CD8-positive, alpha-beta memory T cell (primary cell): ENCODE measurements at regions not wholly inside any gene's neighbourhood (a gene's known extent, or its start where the extent isn't known, plus 50 kb on each side); places are given as distances from the start of the nearest gene placed in this dataset.
"Not testable (repeated sequence)": the region's sequence is repeated elsewhere in the genome, so short reads cannot be mapped to it uniquely, and the experiment has no call there.

Source experiments
- CTCF ChIA-PET: fragments of 350-600 bp; sonication (Branson Sonifier 250); formaldehyde crosslinking; loops from one replicate; lab custom pipeline; 2021; ENCODE audit warnings: antibody characterized with exemption; lab: Charles Lee
- POLR2A ChIA-PET: fragments of 350-600 bp; sonication (Branson Sonifier 250); formaldehyde crosslinking; loops from one replicate; lab custom pipeline; 2021; ENCODE audit warnings: antibody characterized with exemption; lab: Charles Lee
- DNase-seq, 5 donors: peaks; one replicate each; pipeline versions ENCODE4 v3.0.0 to v3.0.0-alpha.2; 2020 to 2022; ENCODE audit warnings: mixed read lengths in 1 of 5
- H3K27ac ChIP-seq: one replicate; pipeline ENCODE4 v1.7.0; 2013; ENCODE audit warnings: low read depth, mild to moderate bottlenecking, low read length, moderate library complexity
- H3K27me3 ChIP-seq: 2 replicates; pipeline ENCODE4 v1.7.0; 2013; ENCODE audit warnings: low read length, mild to moderate bottlenecking; ENCODE audit not compliant: insufficient read depth, poor library complexity, severe bottlenecking
- H3K36me3 ChIP-seq: 2 replicates; pipeline ENCODE4 v1.7.0; 2013; ENCODE audit warnings: mild to moderate bottlenecking, low read length, moderate library complexity; ENCODE audit not compliant: insufficient read depth
- H3K4me1 ChIP-seq: 2 replicates; pipeline ENCODE4 v1.7.0; 2013; ENCODE audit warnings: mild to moderate bottlenecking, low read length, moderate library complexity; ENCODE audit not compliant: insufficient read depth
- H3K4me3 ChIP-seq: 2 replicates; pipeline ENCODE4 v1.7.0; 2013; ENCODE audit warnings: mild to moderate bottlenecking, low read length
- H3K9me3 ChIP-seq: 2 replicates; pipeline ENCODE4 v1.7.0; 2013; ENCODE audit warnings: mild to moderate bottlenecking, low read length
- H3K27ac Mint-ChIP-seq, 8 donors: one replicate each; pipeline ENCODE4 v1.8.0; 2020 to 2021; ENCODE audit warnings: mixed read lengths in 8 of 8, mild to moderate bottlenecking in 6 of 8, inconsistent platforms in 3 of 8, moderate library complexity in 3 of 8
- H3K27me3 Mint-ChIP-seq, 2 donors: one replicate each; pipeline ENCODE4 v1.8.0; 2020 to 2021; ENCODE audit warnings: mixed read lengths in 2 of 2, mild to moderate bottlenecking in 1 of 2, moderate library complexity in 1 of 2
- H3K36me3 Mint-ChIP-seq, 3 donors: one replicate each; pipeline ENCODE4 v1.8.0; 2020 to 2021; ENCODE audit warnings: mixed read lengths in 3 of 3, inconsistent platforms in 1 of 3, mild to moderate bottlenecking in 1 of 3
- H3K4me1 Mint-ChIP-seq, 3 donors: one replicate each; pipeline ENCODE4 v1.8.0; 2020 to 2021; ENCODE audit warnings: mixed read lengths in 3 of 3, inconsistent platforms in 1 of 3, mild to moderate bottlenecking in 1 of 3
- H3K4me3 Mint-ChIP-seq, 7 donors: one replicate each; pipeline ENCODE4 v1.8.0; 2020 to 2021; ENCODE audit warnings: mixed read lengths in 7 of 7, mild to moderate bottlenecking in 6 of 7, moderate library complexity in 4 of 7, inconsistent platforms in 2 of 7
- H3K9me3 Mint-ChIP-seq, 5 donors: one replicate each; pipeline ENCODE4 v1.8.0; 2020 to 2022; ENCODE audit warnings: mixed read lengths in 5 of 5, mild to moderate bottlenecking in 3 of 5, moderate library complexity in 2 of 5, inconsistent platforms in 1 of 5

DNA sequence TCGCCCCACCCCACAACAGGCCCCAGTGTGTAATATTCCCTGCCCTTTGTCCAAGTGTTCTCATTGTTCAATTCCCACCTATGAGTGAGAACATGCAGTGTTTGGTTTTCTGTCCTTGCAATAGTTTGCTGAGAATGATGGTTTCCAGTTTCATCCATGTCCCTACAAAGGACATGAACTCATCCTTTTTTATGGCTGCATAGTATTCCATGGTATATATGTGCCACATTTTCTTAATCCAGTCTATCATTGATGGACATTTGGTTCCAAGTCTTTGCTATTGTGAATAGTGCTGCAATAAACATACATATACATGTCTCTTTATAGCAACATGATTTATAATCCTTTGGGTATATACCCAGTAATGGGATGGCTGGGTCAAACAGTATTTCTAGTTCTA is 132.7 kb downstream of the SNX10 start:
- H3K9me3 ChIP-seq, H3K4me1 Mint-ChIP-seq, H3K4me1 ChIP-seq, H3K36me3 ChIP-seq, H3K36me3 Mint-ChIP-seq, H3K27ac ChIP-seq, POLR2A ChIA-PET, H3K27ac Mint-ChIP-seq, H3K9me3 Mint-ChIP-seq, H3K4me3 Mint-ChIP-seq, H3K27me3 ChIP-seq, CTCF ChIA-PET, H3K4me3 ChIP-seq, DNase-seq: not testable (repeated sequence)
- H3K27me3 Mint-ChIP-seq = peaks cover 10 to 30% of the 10 kb centered on the region in 2 donors

DNA sequence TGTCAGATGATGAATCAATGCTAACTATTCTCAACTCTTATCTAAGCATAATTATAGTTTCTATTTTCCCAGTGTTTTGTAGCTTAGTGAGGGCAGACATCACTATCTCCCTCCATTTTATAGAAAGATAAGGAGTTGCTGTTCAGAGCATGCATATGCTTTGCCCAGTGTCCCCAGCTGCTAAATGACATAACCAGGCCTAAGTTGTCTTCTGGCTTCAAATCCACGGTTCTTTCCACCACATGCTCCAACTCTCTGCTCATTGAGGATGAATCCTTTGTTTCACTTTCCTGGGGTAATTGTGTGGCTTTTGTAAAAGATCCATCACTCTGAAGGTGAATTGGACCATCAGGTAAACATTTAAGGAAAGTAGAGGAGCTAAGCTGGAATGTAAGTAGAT is 134.0 kb downstream of the SNX10 start:
- no peak for DNase-seq
- Histone ChIP-seq H3K4me1 (no peaks in the 10 kb centered on the region), H3K9me3 (no peaks in the 10 kb centered on the region), H3K27ac (no peak overlapping the region), H3K27me3 (no peaks in the 10 kb centered on the region), H3K4me3 (no peak overlapping the region), H3K36me3 (no peaks in the 10 kb centered on the region)
- no peaks in the 10 kb centered on the region for H3K36me3 Mint-ChIP-seq
- peaks cover 0 to 8% (median 0%) of the 10 kb centered on the region in 5 donors for H3K9me3 Mint-ChIP-seq
- H3K27ac Mint-ChIP-seq = no peak overlapping the region
- H3K4me1 Mint-ChIP-seq = no peaks in the 10 kb centered on the region
- H3K27me3 Mint-ChIP-seq = peaks cover 10 to 35% of the 10 kb centered on the region in 2 donors
- POLR2A ChIA-PET = no interaction called here
- no peak overlapping the region for H3K4me3 Mint-ChIP-seq
- CTCF ChIA-PET = no interaction called here

- H3K36me3 Mint-ChIP-seq = no peaks in the 10 kb centered on the region
- H3K27ac ChIP-seq = no peak overlapping the region
- H3K27me3 ChIP-seq = no peaks in the 10 kb centered on the region
- no peak overlapping the region for H3K27ac Mint-ChIP-seq
- ChIA-PET POLR2A (no interaction called here), CTCF (no interaction called here)
- DNase-seq = no peak
- no peak overlapping the region for H3K4me3 Mint-ChIP-seq
- H3K9me3 ChIP-seq = no peaks in the 10 kb centered on the region
- H3K4me1 ChIP-seq = no peaks in the 10 kb centered on the region
- peaks cover 7 to 31% of the 10 kb centered on the region in 2 donors for H3K27me3 Mint-ChIP-seq
- H3K36me3 ChIP-seq = no peaks in the 10 kb centered on the region
- no peak overlapping the region for H3K4me3 ChIP-seq
- H3K9me3 Mint-ChIP-seq = peaks cover 0 to 8% (median 0%) of the 10 kb centered on the region in 5 donors
- no peaks in the 10 kb centered on the region for H3K4me1 Mint-ChIP-seq
Measured at GRCh38 chr7:26426096-26426495, 134.4 kb downstream of the SNX10 start.

DNA sequence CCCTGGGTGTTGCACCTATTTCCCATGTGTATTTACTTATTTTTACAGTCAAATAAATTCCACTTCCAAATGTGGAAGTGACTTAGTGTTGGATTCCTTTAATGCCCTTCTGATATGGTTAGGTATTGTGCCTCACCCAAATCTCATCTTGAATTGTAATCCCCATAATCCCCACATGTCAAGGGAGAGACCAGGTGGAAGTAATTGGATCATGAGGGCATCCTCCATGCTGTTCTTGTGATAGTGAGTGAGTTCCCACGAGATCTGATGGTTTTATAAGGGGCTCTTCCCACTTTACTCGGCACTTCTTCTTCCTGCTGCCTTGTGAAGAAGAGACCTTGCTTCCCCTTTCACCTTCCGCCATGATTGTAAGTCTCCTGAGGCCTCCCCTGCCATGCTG is 136.9 kb downstream of the SNX10 start:
- Mint-ChIP-seq H3K4me1 (no peaks in the 10 kb centered on the region), H3K36me3 (no peaks in the 10 kb centered on the region), H3K27me3 (peaks cover 7 to 40% of the 10 kb centered on the region in 2 donors), H3K9me3 (peaks cover 0 to 8% (median 0%) of the 10 kb centered on the region in 5 donors), H3K4me3 (no peak overlapping the region), H3K27ac (no peak overlapping the region)
- H3K9me3 ChIP-seq = no peaks in the 10 kb centered on the region
- no peaks in the 10 kb centered on the region for H3K27me3 ChIP-seq
- no peaks in the 10 kb centered on the region for H3K4me1 ChIP-seq
- ChIA-PET POLR2A (no interaction called here), CTCF (no interaction called here)
- no peak overlapping the region for H3K4me3 ChIP-seq
- H3K27ac ChIP-seq = no peak overlapping the region
- no peaks in the 10 kb centered on the region for H3K36me3 ChIP-seq
- no peak for DNase-seq

DNA sequence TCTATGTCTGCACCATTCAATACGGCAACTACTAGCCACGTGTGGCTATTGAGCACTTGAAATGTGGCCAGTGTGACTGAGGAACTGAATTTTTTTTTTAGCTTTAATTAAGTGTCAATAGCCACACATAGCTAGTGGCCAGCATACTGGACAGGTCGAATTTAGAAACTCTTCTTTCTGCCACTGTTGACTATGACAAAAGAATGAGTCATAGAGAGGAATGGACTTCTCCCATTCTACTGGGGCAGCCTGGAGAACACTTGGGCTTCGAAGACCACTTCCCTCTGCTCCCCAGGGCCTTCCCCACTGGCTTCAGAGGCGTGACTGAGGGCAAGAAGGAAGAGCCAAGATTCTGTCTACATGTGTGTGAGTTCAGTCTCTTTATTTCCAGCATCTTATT is 137.5 kb downstream of the SNX10 start:
- H3K36me3 ChIP-seq = no peaks in the 10 kb centered on the region
- Mint-ChIP-seq H3K27ac (no peak overlapping the region), H3K4me1 (no peaks in the 10 kb centered on the region), H3K36me3 (no peaks in the 10 kb centered on the region), H3K27me3 (peaks cover 9 to 43% of the 10 kb centered on the region in 2 donors), H3K4me3 (no peak overlapping the region), H3K9me3 (peaks cover 0 to 6% (median 0%) of the 10 kb centered on the region in 5 donors)
- DNase-seq = no peak
- H3K4me1 ChIP-seq = no peaks in the 10 kb centered on the region
- POLR2A ChIA-PET = no interaction called here
- no peaks in the 10 kb centered on the region for H3K27me3 ChIP-seq
- no peaks in the 10 kb centered on the region for H3K9me3 ChIP-seq
- no peak overlapping the region for H3K27ac ChIP-seq
- CTCF ChIA-PET = no interaction called here
- no peak overlapping the region for H3K4me3 ChIP-seq

GRCh38 chr7:26434974-26435373 is 143.3 kb downstream of the SNX10 start:
- H3K9me3 ChIP-seq = no peaks in the 10 kb centered on the region
- CTCF ChIA-PET = no interaction called here
- H3K9me3 Mint-ChIP-seq = no peaks in the 10 kb centered on the region

GRCh38 chr7:26437003-26437532 is 145.4 kb downstream of the SNX10 start:
- CTCF ChIA-PET = no interaction called here
- H3K4me1 Mint-ChIP-seq = no peaks in the 10 kb centered on the region

More at GRCh38 chr7:26434974-26435373, 143.3 kb downstream of the SNX10 start:
- Mint-ChIP-seq H3K27me3 (peaks cover 5 to 43% of the 10 kb centered on the region in 2 donors), H3K27ac (no peak overlapping the region), H3K4me1 (no peaks in the 10 kb centered on the region), H3K36me3 (no peaks in the 10 kb centered on the region), H3K4me3 (no peak overlapping the region)
- H3K27ac ChIP-seq = no peak overlapping the region
- H3K27me3 ChIP-seq = no peaks in the 10 kb centered on the region
- DNase-seq = no peak
- no peaks in the 10 kb centered on the region for H3K36me3 ChIP-seq
- H3K4me1 ChIP-seq = no peaks in the 10 kb centered on the region
- POLR2A ChIA-PET = no interaction called here
- no peak overlapping the region for H3K4me3 ChIP-seq

GRCh38 chr7:26438078-26438477 is 146.4 kb downstream of the SNX10 start:
- no peak for DNase-seq
- Mint-ChIP-seq H3K36me3 (no peaks in the 10 kb centered on the region), H3K9me3 (no peaks in the 10 kb centered on the region), H3K4me1 (no peaks in the 10 kb centered on the region), H3K27ac (no peak overlapping the region), H3K27me3 (peaks cover 6 to 34% of the 10 kb centered on the region in 2 donors), H3K4me3 (no peak overlapping the region)
- no peaks in the 10 kb centered on the region for H3K27me3 ChIP-seq
- H3K9me3 ChIP-seq = no peaks in the 10 kb centered on the region
- no peak overlapping the region for H3K4me3 ChIP-seq
- CTCF ChIA-PET = no interaction called here
- no peaks in the 10 kb centered on the region for H3K4me1 ChIP-seq
- POLR2A ChIA-PET = no interaction called here
- H3K36me3 ChIP-seq = no peaks in the 10 kb centered on the region
- H3K27ac ChIP-seq = no peak overlapping the region

More at GRCh38 chr7:26437003-26437532, 145.4 kb downstream of the SNX10 start:
- POLR2A ChIA-PET = no interaction called here
- H3K9me3 Mint-ChIP-seq = no peaks in the 10 kb centered on the region
- Histone ChIP-seq H3K4me1 (no peaks in the 10 kb centered on the region), H3K27me3 (no peaks in the 10 kb centered on the region), H3K27ac (no peak overlapping the region), H3K36me3 (no peaks in the 10 kb centered on the region), H3K9me3 (no peaks in the 10 kb centered on the region), H3K4me3 (no peak overlapping the region)
- H3K27ac Mint-ChIP-seq = no peak overlapping the region
- no peak for DNase-seq
- no peaks in the 10 kb centered on the region for H3K36me3 Mint-ChIP-seq
- peaks cover 6 to 39% of the 10 kb centered on the region in 2 donors for H3K27me3 Mint-ChIP-seq
- H3K4me3 Mint-ChIP-seq = no peak overlapping the region
